ENCODE measurements at regions not wholly inside any gene's neighbourhood (a gene's known extent, or its start where the extent isn't known, plus 50 kb on each side); places are given as distances from the start of the nearest gene placed in this dataset.

DNA sequence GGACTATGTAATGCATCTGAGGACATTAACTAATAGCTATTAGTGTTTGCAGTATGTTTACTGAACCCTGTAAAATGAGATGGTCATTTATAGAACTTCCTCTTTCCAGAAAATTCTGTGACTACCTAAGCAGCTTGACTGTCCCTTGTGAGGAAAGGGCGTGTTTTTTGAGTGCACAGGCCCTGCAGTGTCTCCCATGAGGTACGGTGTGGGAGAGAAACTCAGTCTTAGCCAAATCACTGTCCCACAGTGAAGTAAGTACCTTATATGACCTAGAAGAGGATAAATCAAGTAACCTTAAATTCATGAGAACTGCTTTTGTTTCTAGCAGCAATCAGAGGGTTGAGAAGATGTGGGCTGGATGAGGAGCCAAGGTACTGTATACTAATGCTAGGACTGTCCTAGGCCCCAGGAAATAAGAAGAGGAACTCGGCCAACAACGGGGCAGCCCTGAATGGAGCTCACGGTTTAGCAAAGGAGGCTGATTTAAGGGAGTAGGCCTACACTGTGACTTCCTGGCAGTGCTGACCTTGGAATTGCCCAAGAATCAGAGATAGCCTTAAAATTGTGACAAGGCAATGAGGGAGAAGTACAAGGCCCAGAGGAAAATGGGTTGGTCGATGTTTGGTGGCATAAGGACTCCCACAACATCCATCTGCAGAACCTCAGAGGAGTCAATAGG lies 103.5 kb upstream of the CTAGE1 start:
- H3K27ac ChIP-seq (replicated peaks in 1 of 4) = no peak overlapping the region
- H3K4me1 ChIP-seq = peaks cover 0 to 10% (median 2%) of the 10 kb centered on the region in 4 donors
- DNase-seq (ENCODE audit: extremely low spot score) = peak; percentile 64
- H3K4me3 ChIP-seq = no peak overlapping the region
- TF ChIP-seq, protein P1, sequence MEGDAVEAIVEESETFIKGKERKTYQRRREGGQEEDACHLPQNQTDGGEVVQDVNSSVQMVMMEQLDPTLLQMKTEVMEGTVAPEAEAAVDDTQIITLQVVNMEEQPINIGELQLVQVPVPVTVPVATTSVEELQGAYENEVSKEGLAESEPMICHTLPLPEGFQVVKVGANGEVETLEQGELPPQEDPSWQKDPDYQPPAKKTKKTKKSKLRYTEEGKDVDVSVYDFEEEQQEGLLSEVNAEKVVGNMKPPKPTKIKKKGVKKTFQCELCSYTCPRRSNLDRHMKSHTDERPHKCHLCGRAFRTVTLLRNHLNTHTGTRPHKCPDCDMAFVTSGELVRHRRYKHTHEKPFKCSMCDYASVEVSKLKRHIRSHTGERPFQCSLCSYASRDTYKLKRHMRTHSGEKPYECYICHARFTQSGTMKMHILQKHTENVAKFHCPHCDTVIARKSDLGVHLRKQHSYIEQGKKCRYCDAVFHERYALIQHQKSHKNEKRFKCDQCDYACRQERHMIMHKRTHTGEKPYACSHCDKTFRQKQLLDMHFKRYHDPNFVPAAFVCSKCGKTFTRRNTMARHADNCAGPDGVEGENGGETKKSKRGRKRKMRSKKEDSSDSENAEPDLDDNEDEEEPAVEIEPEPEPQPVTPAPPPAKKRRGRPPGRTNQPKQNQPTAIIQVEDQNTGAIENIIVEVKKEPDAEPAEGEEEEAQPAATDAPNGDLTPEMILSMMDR (IDR thresholded peaks at IDR 0.05) = no peak
- no peaks in the 10 kb centered on the region for H3K27me3 ChIP-seq
- 68% methylated on average over 6 of the region's 6 CpGs for WGBS
- no peaks in the 10 kb centered on the region for H3K9me3 ChIP-seq
- intact Hi-C loops (cut with DNase I) = no loop called here
- no peaks in the 10 kb centered on the region for H3K36me3 ChIP-seq

DNA sequence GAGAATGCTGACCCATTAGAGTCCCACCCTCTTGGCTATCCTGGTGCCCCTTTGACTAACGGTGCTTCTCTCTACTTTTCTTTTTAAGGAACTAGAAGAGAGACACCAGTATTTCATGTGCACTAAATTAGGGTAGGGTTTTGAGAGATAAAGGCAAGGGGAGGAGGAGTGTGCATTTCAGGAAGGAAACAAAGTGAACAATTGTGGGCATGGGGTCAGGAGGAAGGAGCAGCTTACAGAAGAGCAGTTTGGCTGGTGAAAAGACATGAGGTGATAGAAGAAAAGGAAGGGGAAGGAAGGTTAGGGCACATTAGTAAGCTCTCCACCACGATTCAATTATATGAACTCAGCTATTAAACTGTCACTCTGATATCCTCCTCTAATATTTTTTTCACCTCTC lies 105.8 kb upstream of the CTAGE1 start:
- peaks cover 0 to 10% (median 2%) of the 10 kb centered on the region in 4 donors for H3K4me1 ChIP-seq
- H3K4me3 ChIP-seq = no peak overlapping the region
- H3K9me3 ChIP-seq = no peaks in the 10 kb centered on the region
- H3K36me3 ChIP-seq = no peaks in the 10 kb centered on the region
- H3K27me3 ChIP-seq = no peaks in the 10 kb centered on the region
- 66% methylated on average over 2 of the region's 2 CpGs for WGBS
- TF ChIP-seq POLR2AphosphoS5 (IDR thresholded peaks at IDR 0.05) (no peak), POLR2A (IDR thresholded peaks at IDR 0.05; ENCODE audit: low read depth) (no peak)
- peak; percentile 37 for DNase-seq (ENCODE audit: extremely low spot score)
- no peak overlapping the region for H3K27ac ChIP-seq (replicated peaks in 1 of 4)
- intact Hi-C loops (cut with DNase I) = no loop called here

- DNase-seq (ENCODE audit: extremely low spot score) = no peak
- H3K4me3 ChIP-seq = no peak overlapping the region
- H3K9me3 ChIP-seq = no peaks in the 10 kb centered on the region
- intact Hi-C loops (cut with DNase I) = no loop called here
- no peak overlapping the region for H3K27ac ChIP-seq (replicated peaks in 1 of 4)
- no peaks in the 10 kb centered on the region for H3K36me3 ChIP-seq
- H3K27me3 ChIP-seq = no peaks in the 10 kb centered on the region
- 51% methylated on average over 6 of the region's 6 CpGs for WGBS
- H3K4me1 ChIP-seq = peaks cover 0 to 10% (median 2%) of the 10 kb centered on the region in 4 donors
- TF ChIP-seq, protein P1 (IDR thresholded peaks at IDR 0.05) = no peak
- no peak for TF ChIP-seq EP300 (IDR thresholded peaks at IDR 0.05)
Measured at GRCh38 chr18:22524783-22525182, 107.1 kb upstream of the CTAGE1 start.

DNA sequence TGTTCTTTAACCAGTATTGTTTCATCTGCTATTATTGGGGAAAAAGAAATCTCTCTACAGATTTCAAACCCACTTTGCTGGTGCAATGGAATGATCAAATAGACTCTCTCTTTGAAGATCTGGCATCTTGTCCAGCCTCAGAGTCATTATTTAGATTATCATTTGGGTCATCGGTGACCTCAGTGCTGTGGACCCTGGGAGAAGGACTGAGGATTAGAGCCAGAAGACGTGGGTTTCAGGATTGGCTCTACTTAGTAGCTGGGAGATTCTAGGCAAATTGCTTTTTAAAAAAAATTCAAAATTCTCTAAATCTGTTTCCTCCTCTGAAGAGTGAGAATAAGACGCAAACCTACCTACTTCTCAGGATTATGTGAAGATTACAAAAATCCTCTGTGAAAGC lies 107.6 kb upstream of the CTAGE1 start:
- H3K27me3 ChIP-seq = no peaks in the 10 kb centered on the region
- H3K4me3 ChIP-seq = no peak overlapping the region
- 82% methylated on average over 3 of the region's 3 CpGs for WGBS

DNA sequence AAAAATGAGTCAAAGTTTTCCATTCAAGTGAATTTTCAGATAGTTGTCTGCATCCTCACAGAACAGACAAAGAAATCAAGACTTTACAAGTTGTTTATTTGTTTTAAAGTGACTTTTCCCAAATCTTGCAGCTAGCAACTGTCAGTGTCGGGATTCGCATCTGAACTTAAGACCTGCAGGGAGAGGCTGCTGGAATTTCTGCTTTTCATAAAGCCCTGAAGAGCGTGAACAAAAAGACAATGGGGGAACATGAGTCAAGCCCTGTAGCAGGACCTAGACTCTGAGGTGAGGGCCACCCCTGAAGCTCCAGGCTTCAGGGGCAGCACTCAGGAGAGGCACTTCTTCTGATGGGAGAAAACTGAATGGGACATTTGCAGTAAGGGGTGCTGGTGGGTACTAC lies 108.2 kb upstream of the CTAGE1 start:
- Histone ChIP-seq H3K36me3 (no peaks in the 10 kb centered on the region), H3K27me3 (no peaks in the 10 kb centered on the region), H3K4me3 (no peak overlapping the region), H3K9me3 (no peaks in the 10 kb centered on the region), H3K27ac (replicated peaks in 1 of 4) (no peak overlapping the region), H3K4me1 (peaks cover 0 to 10% (median 0%) of the 10 kb centered on the region in 4 donors)
- WGBS = 98% methylated on average over 3 of the region's 3 CpGs
- intact Hi-C loops (cut with DNase I) = no loop called here
- no peak for TF ChIP-seq EP300 (IDR thresholded peaks at IDR 0.05)
- TF ChIP-seq POLR2AphosphoS5 (IDR thresholded peaks at IDR 0.05) = no peak
- no peak for TF ChIP-seq POLR2A (IDR thresholded peaks at IDR 0.05; ENCODE audit: low read depth)
- TF ChIP-seq, protein P1 (IDR thresholded peaks at IDR 0.05) = no peak
- peak; percentile 89 for DNase-seq (ENCODE audit: extremely low spot score)

More for the DNA sequence above, 107.6 kb upstream of the CTAGE1 start:
- H3K9me3 ChIP-seq = no peaks in the 10 kb centered on the region
- peaks cover 0 to 10% (median 2%) of the 10 kb centered on the region in 4 donors for H3K4me1 ChIP-seq
- no peak overlapping the region for H3K27ac ChIP-seq (replicated peaks in 1 of 4)
- no peaks in the 10 kb centered on the region for H3K36me3 ChIP-seq
- TF ChIP-seq EP300 (IDR thresholded peaks at IDR 0.05) (no peak), POLR2AphosphoS5 (IDR thresholded peaks at IDR 0.05) (no peak), POLR2A (IDR thresholded peaks at IDR 0.05; ENCODE audit: low read depth) (no peak)
- TF ChIP-seq, protein P1 (IDR thresholded peaks at IDR 0.05) = no peak
- intact Hi-C loops (cut with DNase I) = no loop called here
- DNase-seq (ENCODE audit: extremely low spot score) = no peak
